C4-2B (cell line): ENCODE measurements at regions not wholly inside any gene's neighbourhood (a gene's known extent, or its start where the extent isn't known, plus 50 kb on each side); places are given as distances from the start of the nearest gene placed in this dataset.

Source experiments
- CTCF ChIP-seq: fragments of 450-650 bp; conservative IDR thresholded peaks from 2 replicates; pipeline ENCODE4 v1.5.1; 2017; ENCODE audit warnings: mild to moderate bottlenecking
- ZFX ChIP-seq: fragments of 450-650 bp; IDR thresholded peaks from 2 replicates; pipeline ENCODE4 v1.6.1; 2017

- no peak for TF ChIP-seq CTCF
- TF ChIP-seq ZFX: no peak
Measured at GRCh38 chr7:85600395-85600794, 413.5 kb upstream of the SEMA3D start.
